ENCODE measurements at regions not wholly inside any gene's neighbourhood (a gene's known extent, or its start where the extent isn't known, plus 50 kb on each side); places are given as distances from the start of the nearest gene placed in this dataset.

- Mint-ChIP-seq H3K4me3 (no peak overlapping the region), H3K27me3 (no peaks in the 10 kb centered on the region), H3K36me3 (no peaks in the 10 kb centered on the region), H3K9me3 (peaks cover 0 to 29% (median 9%) of the 10 kb centered on the region in 5 donors), H3K27ac (no peak overlapping the region), H3K4me1 (no peaks in the 10 kb centered on the region)
- Histone ChIP-seq H3K27me3 (ENCODE audit: insufficient read depth, low read length, poor library complexity, severe bottlenecking) (no peaks in the 10 kb centered on the region), H3K9me3 (ENCODE audit: low read length) (no peaks in the 10 kb centered on the region), H3K4me1 (ENCODE audit: insufficient read depth, low read length) (no peaks in the 10 kb centered on the region), H3K27ac (ENCODE audit: low read depth, low read length) (peak overlapping the region; percentile 2), H3K36me3 (ENCODE audit: insufficient read depth, low read length) (no peaks in the 10 kb centered on the region), H3K4me3 (ENCODE audit: low read length) (no peak overlapping the region)
- ChIA-PET CTCF (no interaction called here), POLR2A (no interaction called here)
- no peak for DNase-seq
These were observed 406.9 kb downstream of the TMEM114 start for GRCh38 chr16:8183176-8184099.

GRCh38 chr16:8182761-8183160 lies 407.6 kb downstream of the TMEM114 start:
- Histone ChIP-seq H3K4me3 (ENCODE audit: low read length) (no peak overlapping the region), H3K9me3 (ENCODE audit: low read length) (no peaks in the 10 kb centered on the region), H3K36me3 (ENCODE audit: insufficient read depth, low read length) (no peaks in the 10 kb centered on the region), H3K27me3 (ENCODE audit: insufficient read depth, low read length, poor library complexity, severe bottlenecking) (no peaks in the 10 kb centered on the region), H3K4me1 (ENCODE audit: insufficient read depth, low read length) (no peaks in the 10 kb centered on the region), H3K27ac (ENCODE audit: low read depth, low read length) (no peak overlapping the region)
- peaks cover 0 to 29% (median 9%) of the 10 kb centered on the region in 5 donors for H3K9me3 Mint-ChIP-seq
- ChIA-PET CTCF (no interaction called here), POLR2A (no interaction called here)
- no peak overlapping the region for H3K4me3 Mint-ChIP-seq
- DNase-seq = no peak
- no peaks in the 10 kb centered on the region for H3K36me3 Mint-ChIP-seq
- no peak overlapping the region for H3K27ac Mint-ChIP-seq
- H3K4me1 Mint-ChIP-seq = no peaks in the 10 kb centered on the region
- no peaks in the 10 kb centered on the region for H3K27me3 Mint-ChIP-seq

GRCh38 chr16:8179615-8180014 lies 410.7 kb downstream of the TMEM114 start:
- Histone ChIP-seq H3K27me3 (ENCODE audit: insufficient read depth, low read length, poor library complexity, severe bottlenecking) (no peaks in the 10 kb centered on the region), H3K9me3 (ENCODE audit: low read length) (no peaks in the 10 kb centered on the region), H3K4me1 (ENCODE audit: insufficient read depth, low read length) (no peaks in the 10 kb centered on the region), H3K36me3 (ENCODE audit: insufficient read depth, low read length) (no peaks in the 10 kb centered on the region), H3K27ac (ENCODE audit: low read depth, low read length) (no peak overlapping the region), H3K4me3 (ENCODE audit: low read length) (no peak overlapping the region)
- ChIA-PET CTCF (no interaction called here), POLR2A (no interaction called here)
- Mint-ChIP-seq H3K27ac (no peak overlapping the region), H3K27me3 (no peaks in the 10 kb centered on the region), H3K4me1 (no peaks in the 10 kb centered on the region), H3K36me3 (no peaks in the 10 kb centered on the region), H3K4me3 (no peak overlapping the region), H3K9me3 (peaks cover 0 to 15% (median 9%) of the 10 kb centered on the region in 5 donors)
- DNase-seq = no peak

- no peaks in the 10 kb centered on the region for H3K4me1 ChIP-seq (ENCODE audit: insufficient read depth, low read length)
- H3K27me3 ChIP-seq (ENCODE audit: insufficient read depth, low read length, poor library complexity, severe bottlenecking) = no peaks in the 10 kb centered on the region
- Mint-ChIP-seq H3K9me3 (peaks cover 0 to 10% (median 5%) of the 10 kb centered on the region in 5 donors), H3K36me3 (no peaks in the 10 kb centered on the region), H3K27ac (no peak overlapping the region), H3K4me1 (no peaks in the 10 kb centered on the region), H3K4me3 (no peak overlapping the region), H3K27me3 (no peaks in the 10 kb centered on the region)
- no peak overlapping the region for H3K27ac ChIP-seq (ENCODE audit: low read depth, low read length)
- no peak for DNase-seq
- H3K9me3 ChIP-seq (ENCODE audit: low read length) = no peaks in the 10 kb centered on the region
- ChIA-PET POLR2A (no interaction called here), CTCF (no interaction called here)
- no peaks in the 10 kb centered on the region for H3K36me3 ChIP-seq (ENCODE audit: insufficient read depth, low read length)
- no peak overlapping the region for H3K4me3 ChIP-seq (ENCODE audit: low read length)
These were observed 412.0 kb downstream of the TMEM114 start for GRCh38 chr16:8178271-8178670.

GRCh38 chr16:8175411-8175810 lies 414.9 kb downstream of the TMEM114 start:
- no peaks in the 10 kb centered on the region for H3K36me3 ChIP-seq (ENCODE audit: insufficient read depth, low read length)

GRCh38 chr16:8173111-8173644 lies 417.1 kb downstream of the TMEM114 start:
- no peaks in the 10 kb centered on the region for H3K36me3 ChIP-seq (ENCODE audit: insufficient read depth, low read length)
- Mint-ChIP-seq H3K27me3 (no peaks in the 10 kb centered on the region), H3K4me3 (no peak overlapping the region), H3K4me1 (no peaks in the 10 kb centered on the region), H3K27ac (no peak overlapping the region), H3K9me3 (peaks cover 6 to 21% (median 8%) of the 10 kb centered on the region in 5 donors), H3K36me3 (no peaks in the 10 kb centered on the region)
- no peaks in the 10 kb centered on the region for H3K4me1 ChIP-seq (ENCODE audit: insufficient read depth, low read length)
- H3K27ac ChIP-seq (ENCODE audit: low read depth, low read length) = no peak overlapping the region
- H3K4me3 ChIP-seq (ENCODE audit: low read length) = no peak overlapping the region
- no peaks in the 10 kb centered on the region for H3K9me3 ChIP-seq (ENCODE audit: low read length)
- no peaks in the 10 kb centered on the region for H3K27me3 ChIP-seq (ENCODE audit: insufficient read depth, low read length, poor library complexity, severe bottlenecking)
- DNase-seq = no peak
- ChIA-PET POLR2A (no interaction called here), CTCF (interaction anchor here (1.6 kb wide), 1 partner anchor 8 kb away, joined by 4 read pairs; no protein-coding TSS in a partner anchor)

More at GRCh38 chr16:8175411-8175810, 414.9 kb downstream of the TMEM114 start:
- Mint-ChIP-seq H3K4me1 (no peaks in the 10 kb centered on the region), H3K27me3 (no peaks in the 10 kb centered on the region), H3K9me3 (peaks cover 7 to 10% (median 9%) of the 10 kb centered on the region in 5 donors), H3K4me3 (no peak overlapping the region), H3K36me3 (no peaks in the 10 kb centered on the region), H3K27ac (no peak overlapping the region)
- DNase-seq = no peak
- Histone ChIP-seq H3K4me1 (ENCODE audit: insufficient read depth, low read length) (no peaks in the 10 kb centered on the region), H3K27me3 (ENCODE audit: insufficient read depth, low read length, poor library complexity, severe bottlenecking) (no peaks in the 10 kb centered on the region), H3K27ac (ENCODE audit: low read depth, low read length) (no peak overlapping the region), H3K9me3 (ENCODE audit: low read length) (no peaks in the 10 kb centered on the region), H3K4me3 (ENCODE audit: low read length) (no peak overlapping the region)
- POLR2A ChIA-PET = no interaction called here
- CTCF ChIA-PET = no interaction called here

- H3K4me3 Mint-ChIP-seq = no peak overlapping the region
- no peaks in the 10 kb centered on the region for H3K4me1 Mint-ChIP-seq
- no peaks in the 10 kb centered on the region for H3K36me3 ChIP-seq (ENCODE audit: insufficient read depth, low read length)
- H3K4me3 ChIP-seq (ENCODE audit: low read length) = no peak overlapping the region
- no peak for DNase-seq
- POLR2A ChIA-PET = no interaction called here
- no peaks in the 10 kb centered on the region for H3K27me3 ChIP-seq (ENCODE audit: insufficient read depth, low read length, poor library complexity, severe bottlenecking)
- H3K27ac Mint-ChIP-seq = no peak overlapping the region
- peaks cover 10 to 27% (median 12%) of the 10 kb centered on the region in 5 donors for H3K9me3 Mint-ChIP-seq
- H3K27ac ChIP-seq (ENCODE audit: low read depth, low read length) = no peak overlapping the region
- CTCF ChIA-PET = interaction anchor here (0.8 to 1.6 kb wide), 2 partner anchors 9 to 20 kb away, joined by 3 to 4 read pairs; no protein-coding TSS in a partner anchor
- no peaks in the 10 kb centered on the region for H3K4me1 ChIP-seq (ENCODE audit: insufficient read depth, low read length)
- no peaks in the 10 kb centered on the region for H3K9me3 ChIP-seq (ENCODE audit: low read length)
- no peaks in the 10 kb centered on the region for H3K27me3 Mint-ChIP-seq
- H3K36me3 Mint-ChIP-seq = no peaks in the 10 kb centered on the region
These were observed 417.8 kb downstream of the TMEM114 start for GRCh38 chr16:8172551-8172950.

- DNase-seq = no peak
- Histone ChIP-seq H3K4me3 (ENCODE audit: low read length) (no peak overlapping the region), H3K9me3 (ENCODE audit: low read length) (no peaks in the 10 kb centered on the region), H3K27me3 (ENCODE audit: insufficient read depth, low read length, poor library complexity, severe bottlenecking) (no peaks in the 10 kb centered on the region), H3K36me3 (ENCODE audit: insufficient read depth, low read length) (no peaks in the 10 kb centered on the region), H3K4me1 (ENCODE audit: insufficient read depth, low read length) (no peaks in the 10 kb centered on the region), H3K27ac (ENCODE audit: low read depth, low read length) (no peak overlapping the region)
- POLR2A ChIA-PET = no interaction called here
- Mint-ChIP-seq H3K27ac (no peak overlapping the region), H3K27me3 (peaks cover 0 to 2% of the 10 kb centered on the region in 2 donors), H3K9me3 (peaks cover 12 to 25% (median 21%) of the 10 kb centered on the region in 5 donors), H3K4me1 (no peaks in the 10 kb centered on the region), H3K4me3 (no peak overlapping the region), H3K36me3 (no peaks in the 10 kb centered on the region)
- CTCF ChIA-PET = no interaction called here
These were observed 422.3 kb downstream of the TMEM114 start for GRCh38 chr16:8168016-8168415.

Data from CD8-positive, alpha-beta memory T cell (primary cell).